ENCODE measurements at regions not wholly inside any gene's neighbourhood (a gene's known extent, or its start where the extent isn't known, plus 50 kb on each side); places are given as distances from the start of the nearest gene placed in this dataset.
"Not testable (repeated sequence)": the region's sequence is repeated elsewhere in the genome, so short reads cannot be mapped to it uniquely, and the experiment has no call there.

GRCh38 chr1:143861306-143861705 is 110.5 kb downstream of the FAM72C start:
- DNase-seq (ENCODE audit: low spot score); in situ Hi-C loops (cut with MboI; ENCODE audit: low pct_unique_long_range_greater_than_20kb, low sequenced_read_pairs, unreplicated experiment): not testable (repeated sequence)

- in situ Hi-C loops (cut with MboI; ENCODE audit: low pct_unique_long_range_greater_than_20kb, low sequenced_read_pairs, unreplicated experiment); DNase-seq (ENCODE audit: low spot score): not testable (repeated sequence)
Observed at GRCh38 chr1:143855867-143856266, 115.9 kb downstream of the FAM72C start.

- in situ Hi-C loops (cut with MboI; ENCODE audit: low pct_unique_long_range_greater_than_20kb, low sequenced_read_pairs, unreplicated experiment); DNase-seq (ENCODE audit: low spot score): not testable (repeated sequence)
Observed at GRCh38 chr1:143854069-143854468, 117.7 kb downstream of the FAM72C start.

- DNase-seq (ENCODE audit: low spot score); in situ Hi-C loops (cut with MboI; ENCODE audit: low pct_unique_long_range_greater_than_20kb, low sequenced_read_pairs, unreplicated experiment): not testable (repeated sequence)
Observed at GRCh38 chr1:143850637-143851036, 121.1 kb downstream of the FAM72C start.

- DNase-seq (ENCODE audit: low spot score); in situ Hi-C loops (cut with MboI; ENCODE audit: low pct_unique_long_range_greater_than_20kb, low sequenced_read_pairs, unreplicated experiment): not testable (repeated sequence)
Observed at GRCh38 chr1:143848859-143849258, 122.9 kb downstream of the FAM72C start.

GRCh38 chr1:143845193-143845592 is 126.6 kb downstream of the FAM72C start:
- DNase-seq (ENCODE audit: low spot score); in situ Hi-C loops (cut with MboI; ENCODE audit: low pct_unique_long_range_greater_than_20kb, low sequenced_read_pairs, unreplicated experiment): not testable (repeated sequence)

GRCh38 chr1:143842058-143842457 is 129.7 kb downstream of the FAM72C start:
- in situ Hi-C loops (cut with MboI; ENCODE audit: low pct_unique_long_range_greater_than_20kb, low sequenced_read_pairs, unreplicated experiment); DNase-seq (ENCODE audit: low spot score): not testable (repeated sequence)

- DNase-seq (ENCODE audit: low spot score); in situ Hi-C loops (cut with MboI; ENCODE audit: low pct_unique_long_range_greater_than_20kb, low sequenced_read_pairs, unreplicated experiment): not testable (repeated sequence)
Observed at GRCh38 chr1:143839182-143839581, 132.6 kb downstream of the FAM72C start.

GRCh38 chr1:143838598-143838929 is 133.2 kb downstream of the FAM72C start:
- in situ Hi-C loops (cut with MboI; ENCODE audit: low pct_unique_long_range_greater_than_20kb, low sequenced_read_pairs, unreplicated experiment); DNase-seq (ENCODE audit: low spot score): not testable (repeated sequence)

GRCh38 chr1:143837924-143838597 is 133.7 kb downstream of the FAM72C start:
- in situ Hi-C loops (cut with MboI; ENCODE audit: low pct_unique_long_range_greater_than_20kb, low sequenced_read_pairs, unreplicated experiment); DNase-seq (ENCODE audit: low spot score): not testable (repeated sequence)

GRCh38 chr1:143833376-143833775 is 138.4 kb downstream of the FAM72C start:
- DNase-seq (ENCODE audit: low spot score); in situ Hi-C loops (cut with MboI; ENCODE audit: low pct_unique_long_range_greater_than_20kb, low sequenced_read_pairs, unreplicated experiment): not testable (repeated sequence)

GRCh38 chr1:143832379-143832716 is 139.4 kb downstream of the FAM72C start:
- DNase-seq (ENCODE audit: low spot score): not testable (repeated sequence)

GRCh38 chr1:143831479-143832378 is 140.1 kb downstream of the FAM72C start:
- DNase-seq (ENCODE audit: low spot score); in situ Hi-C loops (cut with MboI; ENCODE audit: low pct_unique_long_range_greater_than_20kb, low sequenced_read_pairs, unreplicated experiment): not testable (repeated sequence)

More at GRCh38 chr1:143832379-143832716, 139.4 kb downstream of the FAM72C start:
- in situ Hi-C loops (cut with MboI; ENCODE audit: low pct_unique_long_range_greater_than_20kb, low sequenced_read_pairs, unreplicated experiment): not testable (repeated sequence)

- DNase-seq (ENCODE audit: low spot score); in situ Hi-C loops (cut with MboI; ENCODE audit: low pct_unique_long_range_greater_than_20kb, low sequenced_read_pairs, unreplicated experiment): not testable (repeated sequence)
Observed at GRCh38 chr1:143826162-143826561, 145.6 kb downstream of the FAM72C start.

- DNase-seq (ENCODE audit: low spot score); in situ Hi-C loops (cut with MboI; ENCODE audit: low pct_unique_long_range_greater_than_20kb, low sequenced_read_pairs, unreplicated experiment): not testable (repeated sequence)
Observed at GRCh38 chr1:143824266-143824665, 147.5 kb downstream of the FAM72C start.

- in situ Hi-C loops (cut with MboI; ENCODE audit: low pct_unique_long_range_greater_than_20kb, low sequenced_read_pairs, unreplicated experiment); DNase-seq (ENCODE audit: low spot score): not testable (repeated sequence)
Observed at GRCh38 chr1:143820058-143820457, 151.7 kb downstream of the FAM72C start.

- DNase-seq (ENCODE audit: low spot score); in situ Hi-C loops (cut with MboI; ENCODE audit: low pct_unique_long_range_greater_than_20kb, low sequenced_read_pairs, unreplicated experiment): not testable (repeated sequence)
Observed at GRCh38 chr1:143816369-143816768, 155.4 kb downstream of the FAM72C start.

- not testable (repeated sequence) for DNase-seq (ENCODE audit: low spot score)
Observed at GRCh38 chr1:143805374-143805773, 166.4 kb downstream of the FAM72C start.

More at GRCh38 chr1:143805374-143805773, 166.4 kb downstream of the FAM72C start:
- in situ Hi-C loops (cut with MboI; ENCODE audit: low pct_unique_long_range_greater_than_20kb, low sequenced_read_pairs, unreplicated experiment): not testable (repeated sequence)
